ENCODE measurements at regions not wholly inside any gene's neighbourhood (a gene's known extent, or its start where the extent isn't known, plus 50 kb on each side); places are given as distances from the start of the nearest gene placed in this dataset.
"Not testable (repeated sequence)": the region's sequence is repeated elsewhere in the genome, so short reads cannot be mapped to it uniquely, and the experiment has no call there.

DNA sequence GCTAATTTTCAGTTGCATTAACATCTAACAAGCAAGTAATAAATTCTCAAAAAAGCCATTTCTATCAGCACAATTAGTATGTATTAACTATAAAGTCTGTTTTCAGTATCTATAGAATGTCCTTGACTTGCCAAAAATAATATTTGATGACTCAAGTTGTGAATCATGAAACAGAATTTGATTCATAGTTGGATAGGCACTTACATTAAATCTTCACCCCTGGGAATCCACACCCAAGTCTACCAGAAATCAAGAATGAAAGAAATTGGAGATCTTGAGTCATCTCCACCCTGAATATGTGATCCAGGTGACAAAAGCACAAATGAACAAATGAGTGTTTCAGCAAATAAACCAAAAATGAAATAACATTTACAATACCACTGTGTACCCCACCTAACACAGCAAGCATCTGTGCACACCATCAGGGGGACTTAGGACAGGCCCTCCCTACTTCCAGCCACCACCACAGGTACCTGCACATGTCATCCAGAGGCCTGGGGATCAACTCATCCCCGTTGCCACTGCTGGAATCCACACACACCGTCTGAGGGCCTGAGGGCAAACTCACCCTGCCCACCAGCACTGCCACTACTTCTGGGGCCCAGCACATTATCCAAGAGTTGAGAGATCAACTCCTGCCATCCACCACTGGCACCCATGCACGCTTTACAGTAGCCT, 160.1 kb downstream of the MTERF1 start:
- CTCF ChIA-PET, result no interaction called here
- intact Hi-C loops (cut with DNase I, micrococcal nuclease), result no loop called here

DNA sequence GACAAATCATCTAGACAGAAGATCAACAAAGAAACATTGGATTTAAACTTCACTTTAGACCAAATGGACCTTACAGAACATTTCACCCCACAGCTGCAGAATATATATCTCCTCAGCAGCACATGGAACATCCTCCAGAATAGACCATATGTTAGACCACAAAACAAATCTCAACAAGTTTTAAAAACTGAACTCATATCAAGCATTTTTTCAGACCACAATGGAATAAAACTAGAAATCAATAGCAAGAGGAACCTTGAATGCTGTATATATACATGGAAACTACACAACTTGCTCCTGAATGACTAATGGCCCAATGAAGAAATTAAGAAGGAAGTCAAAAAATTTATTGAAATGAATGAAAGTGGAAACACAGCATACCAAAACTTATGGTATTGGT, 157.7 kb downstream of the MTERF1 start:
- Mint-ChIP-seq H3K27ac (no peak overlapping the region), H3K36me3 (ENCODE audit: low read depth) (peaks cover 5% of the 10 kb centered on the region), H3K4me3 (no peak overlapping the region), H3K9me3 (peaks cover 33% of the 10 kb centered on the region), H3K4me1 (ENCODE audit: low read depth) (no peaks in the 10 kb centered on the region), H3K27me3 (no peaks in the 10 kb centered on the region)
- Histone ChIP-seq H3K4me1 (ENCODE audit: insufficient read depth, low read length) (no peaks in the 10 kb centered on the region), H3K27ac (ENCODE audit: low read depth in 1 of 2, low read length in 2 of 2) (no peak overlapping the region), H3K9me3 (ENCODE audit: control insufficient read depth in 1 of 2, insufficient read depth in 1 of 2, low read length in 2 of 2) (peaks cover 0 to 18% of the 10 kb centered on the region in 2 experiments), H3K27me3 (ENCODE audit: control insufficient read depth in 1 of 2, insufficient read depth in 2 of 2, low read length in 2 of 2) (no peaks in the 10 kb centered on the region), H3K36me3 (ENCODE audit: insufficient read depth, low read length) (no peaks in the 10 kb centered on the region), H3K4me3 (ENCODE audit: low read length) (no peak overlapping the region)
- TF ChIP-seq, protein P1, sequence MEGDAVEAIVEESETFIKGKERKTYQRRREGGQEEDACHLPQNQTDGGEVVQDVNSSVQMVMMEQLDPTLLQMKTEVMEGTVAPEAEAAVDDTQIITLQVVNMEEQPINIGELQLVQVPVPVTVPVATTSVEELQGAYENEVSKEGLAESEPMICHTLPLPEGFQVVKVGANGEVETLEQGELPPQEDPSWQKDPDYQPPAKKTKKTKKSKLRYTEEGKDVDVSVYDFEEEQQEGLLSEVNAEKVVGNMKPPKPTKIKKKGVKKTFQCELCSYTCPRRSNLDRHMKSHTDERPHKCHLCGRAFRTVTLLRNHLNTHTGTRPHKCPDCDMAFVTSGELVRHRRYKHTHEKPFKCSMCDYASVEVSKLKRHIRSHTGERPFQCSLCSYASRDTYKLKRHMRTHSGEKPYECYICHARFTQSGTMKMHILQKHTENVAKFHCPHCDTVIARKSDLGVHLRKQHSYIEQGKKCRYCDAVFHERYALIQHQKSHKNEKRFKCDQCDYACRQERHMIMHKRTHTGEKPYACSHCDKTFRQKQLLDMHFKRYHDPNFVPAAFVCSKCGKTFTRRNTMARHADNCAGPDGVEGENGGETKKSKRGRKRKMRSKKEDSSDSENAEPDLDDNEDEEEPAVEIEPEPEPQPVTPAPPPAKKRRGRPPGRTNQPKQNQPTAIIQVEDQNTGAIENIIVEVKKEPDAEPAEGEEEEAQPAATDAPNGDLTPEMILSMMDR (IDR thresholded peaks at IDR 0.05), result no peak
- POLR2A ChIA-PET, result no interaction called here
- no peak for DNase-seq
- CTCF ChIA-PET, result no interaction called here
- intact Hi-C loops (cut with DNase I, micrococcal nuclease), result no loop called here
- ATAC-seq (ENCODE audit: poor library complexity), result no peak

More for the DNA sequence above, 160.1 kb downstream of the MTERF1 start:
- Mint-ChIP-seq H3K9me3 (peaks cover 36% of the 10 kb centered on the region), H3K36me3 (ENCODE audit: low read depth) (peaks cover 5% of the 10 kb centered on the region), H3K27me3 (no peaks in the 10 kb centered on the region), H3K4me1 (ENCODE audit: low read depth) (no peaks in the 10 kb centered on the region), H3K27ac (no peak overlapping the region), H3K4me3 (no peak overlapping the region)
- DNase-seq (no peak), ATAC-seq (ENCODE audit: poor library complexity) (no peak)
- Histone ChIP-seq H3K27me3 (ENCODE audit: control insufficient read depth in 1 of 2, insufficient read depth in 2 of 2, low read length in 2 of 2) (no peaks in the 10 kb centered on the region), H3K4me1 (ENCODE audit: insufficient read depth, low read length) (no peaks in the 10 kb centered on the region), H3K36me3 (ENCODE audit: insufficient read depth, low read length) (no peaks in the 10 kb centered on the region), H3K27ac (ENCODE audit: low read depth in 1 of 2, low read length in 2 of 2) (no peak overlapping the region), H3K9me3 (ENCODE audit: control insufficient read depth in 1 of 2, insufficient read depth in 1 of 2, low read length in 2 of 2) (peaks cover 0 to 21% of the 10 kb centered on the region in 2 experiments), H3K4me3 (ENCODE audit: low read length) (no peak overlapping the region)
- TF ChIP-seq, protein P1 (IDR thresholded peaks at IDR 0.05), result no peak
- POLR2A ChIA-PET, result no interaction called here

DNA sequence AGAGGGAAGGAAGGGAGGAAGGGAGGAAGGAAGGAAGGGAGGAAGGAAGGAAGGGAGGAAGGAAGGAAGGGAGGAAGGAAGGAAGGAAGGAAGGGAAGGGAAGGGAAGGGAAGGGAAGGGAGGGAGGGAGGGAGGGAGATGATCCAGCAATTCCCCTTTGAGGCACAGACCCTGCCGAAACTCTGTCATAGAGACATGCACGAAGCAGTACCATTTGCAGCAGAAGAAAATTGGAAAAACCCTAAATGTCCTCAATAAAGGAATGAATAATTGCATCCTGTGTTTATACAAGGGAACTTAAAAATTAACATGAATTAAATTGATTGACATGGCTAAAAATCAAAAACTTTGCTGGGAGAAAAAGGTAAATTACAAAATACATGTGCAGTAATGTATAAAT, 151.5 kb downstream of the MTERF1 start:
- H3K4me3 ChIP-seq (ENCODE audit: low read length); H3K27me3 ChIP-seq (ENCODE audit: control insufficient read depth in 1 of 2, insufficient read depth in 2 of 2, low read length in 2 of 2); H3K36me3 ChIP-seq (ENCODE audit: insufficient read depth, low read length); H3K27ac Mint-ChIP-seq; H3K4me1 ChIP-seq (ENCODE audit: insufficient read depth, low read length); intact Hi-C loops (cut with DNase I, micrococcal nuclease); POLR2A ChIA-PET; H3K27ac ChIP-seq (ENCODE audit: low read depth in 1 of 2, low read length in 2 of 2); H3K9me3 ChIP-seq (ENCODE audit: control insufficient read depth in 1 of 2, insufficient read depth in 1 of 2, low read length in 2 of 2); H3K4me1 Mint-ChIP-seq (ENCODE audit: low read depth); H3K27me3 Mint-ChIP-seq; CTCF ChIA-PET; H3K36me3 Mint-ChIP-seq (ENCODE audit: low read depth); ATAC-seq (ENCODE audit: poor library complexity); H3K4me3 Mint-ChIP-seq; DNase-seq: not testable (repeated sequence)
- peaks cover 21% of the 10 kb centered on the region for H3K9me3 Mint-ChIP-seq

DNA sequence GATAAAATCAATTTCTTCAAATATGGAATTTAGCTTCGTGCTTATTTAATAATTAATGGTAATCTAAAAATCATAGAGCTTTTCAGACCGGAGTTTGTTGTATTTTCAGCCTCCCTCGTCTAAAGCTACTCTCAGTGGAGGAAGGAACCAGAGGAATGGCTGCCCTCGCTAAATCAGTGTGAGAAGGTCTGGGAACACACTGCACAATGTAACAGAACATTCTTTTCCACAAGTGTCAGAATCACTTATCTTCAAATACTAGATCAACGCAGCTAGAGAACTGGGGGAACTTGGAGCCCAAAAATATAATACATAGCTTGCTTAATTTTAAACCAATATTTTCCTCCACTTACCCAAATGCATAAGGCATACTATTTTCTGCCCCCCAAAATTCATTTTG, 148.5 kb downstream of the MTERF1 start:
- no peak overlapping the region for H3K4me3 Mint-ChIP-seq
- peaks cover 19% of the 10 kb centered on the region for H3K9me3 Mint-ChIP-seq
- Histone ChIP-seq H3K4me1 (ENCODE audit: insufficient read depth, low read length) (no peaks in the 10 kb centered on the region), H3K36me3 (ENCODE audit: insufficient read depth, low read length) (no peaks in the 10 kb centered on the region), H3K27ac (ENCODE audit: low read depth in 1 of 2, low read length in 2 of 2) (no peak overlapping the region), H3K9me3 (ENCODE audit: control insufficient read depth in 1 of 2, insufficient read depth in 1 of 2, low read length in 2 of 2) (peaks cover 5 to 6% of the 10 kb centered on the region in 2 experiments), H3K4me3 (ENCODE audit: low read length) (no peak overlapping the region), H3K27me3 (ENCODE audit: control insufficient read depth in 1 of 2, insufficient read depth in 2 of 2, low read length in 2 of 2) (no peaks in the 10 kb centered on the region)
- H3K4me1 Mint-ChIP-seq (ENCODE audit: low read depth), result no peaks in the 10 kb centered on the region
- TF ChIP-seq, protein P1 (IDR thresholded peaks at IDR 0.05), result no peak
- no peaks in the 10 kb centered on the region for H3K27me3 Mint-ChIP-seq
- H3K27ac Mint-ChIP-seq, result no peak overlapping the region
- no peak for DNase-seq
- intact Hi-C loops (cut with DNase I, micrococcal nuclease), result no loop called here
- POLR2A ChIA-PET, result no interaction called here
- CTCF ChIA-PET, result no interaction called here
- H3K36me3 Mint-ChIP-seq (ENCODE audit: low read depth), result no peaks in the 10 kb centered on the region
- ATAC-seq (ENCODE audit: poor library complexity), result no peak

Measured in CD4-positive, alpha-beta T cell (primary cell).